RWPE2 (cell line): ENCODE measurements at regions not wholly inside any gene's neighbourhood (a gene's known extent, or its start where the extent isn't known, plus 50 kb on each side); places are given as distances from the start of the nearest gene placed in this dataset.

Experiments
- ATAC-seq: fragments of 200-7000 bp; cut with Tn5 transposase; 3 replicates; pipeline ENCODE4 v1.9.1; 2021; ENCODE audit warnings: low read depth
- DNase-seq: peaks from one replicate; pipeline ENCODE4 v3.0.0-alpha.2; 2020; ENCODE audit warnings: low spot score
- H3K27ac ChIP-seq: fragments of 450-650 bp; 2 replicates; pipeline ENCODE4 v1.5.1; 2017; ENCODE audit warnings: mild to moderate bottlenecking; ENCODE audit not compliant: poor library complexity, severe bottlenecking
- H3K27me3 ChIP-seq: fragments of 250-450 bp; sonication (Bioruptor Pico); 2 replicates; pipeline ENCODE4 v1.5.1; 2021; ENCODE audit warnings: mild to moderate bottlenecking, moderate library complexity; ENCODE audit not compliant: insufficient read depth, poor library complexity, severe bottlenecking
- H3K36me3 ChIP-seq: fragments of 250-450 bp; sonication (Bioruptor Pico); 2 replicates; pipeline ENCODE4 v1.5.1; 2020; ENCODE audit warnings: low read depth, mild to moderate bottlenecking, moderate library complexity
- H3K4me1 ChIP-seq: fragments of 250-450 bp; sonication (Bioruptor Pico); 2 replicates; pipeline ENCODE4 v1.5.1; 2021; ENCODE audit warnings: mild to moderate bottlenecking, moderate library complexity; ENCODE audit not compliant: insufficient read depth, poor library complexity, severe bottlenecking
- H3K4me3 ChIP-seq: fragments of 250-450 bp; sonication (Bioruptor Pico); 2 replicates; pipeline ENCODE4 v1.5.1; 2021; ENCODE audit warnings: mild to moderate bottlenecking, moderate library complexity; ENCODE audit not compliant: severe bottlenecking
- H3K9me3 ChIP-seq: fragments of 250-450 bp; sonication (Bioruptor Pico); 2 replicates; pipeline ENCODE4 v1.5.1; 2021; ENCODE audit warnings: mild to moderate bottlenecking, moderate library complexity; ENCODE audit not compliant: severe bottlenecking
- CTCF ChIP-seq: fragments of 450-650 bp; IDR thresholded peaks from one replicate; pipeline ENCODE4 v1.5.1; 2017; ENCODE audit warnings: mild to moderate bottlenecking, moderate library complexity; ENCODE audit not compliant: poor library complexity, severe bottlenecking

DNA sequence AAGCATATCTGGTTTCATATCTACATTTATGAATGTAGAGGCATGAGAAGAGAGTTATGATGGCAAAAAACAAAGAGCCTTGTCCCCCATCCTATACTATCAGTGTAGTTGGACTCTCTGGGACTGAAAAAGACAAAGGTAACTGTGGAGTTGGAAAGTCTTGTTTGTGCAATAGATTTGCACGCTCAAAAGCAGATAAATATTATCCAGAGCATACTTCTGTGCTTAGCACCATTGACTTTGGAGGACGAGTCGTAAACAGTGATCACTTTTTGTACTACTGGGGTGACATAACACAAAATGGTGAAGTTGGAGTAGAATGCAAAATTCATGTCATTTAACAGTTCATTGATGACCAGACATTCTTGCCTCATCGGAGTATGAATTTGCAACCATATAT lies 85.2 kb upstream of the EGFR start:
- Histone ChIP-seq H3K4me1 (no peaks in the 10 kb centered on the region), H3K27ac (peak overlapping the region; percentile 39), H3K9me3 (peaks cover 5% of the 10 kb centered on the region), H3K36me3 (no peaks in the 10 kb centered on the region), H3K27me3 (no peaks in the 10 kb centered on the region), H3K4me3 (peak overlapping the region; percentile 16)
- peak; percentile 24; the same call in 1 of the 3 replicates for ATAC-seq
- TF ChIP-seq CTCF = no peak
- DNase-seq = no peak

- Histone ChIP-seq H3K27me3 (no peaks in the 10 kb centered on the region), H3K9me3 (no peaks in the 10 kb centered on the region), H3K27ac (no peak overlapping the region), H3K4me1 (peaks cover 20% of the 10 kb centered on the region), H3K4me3 (no peak overlapping the region), H3K36me3 (0 out of 2 replicates have a peak, but pooled peaks cover 4% of the 10 kb centered on the region)
- ATAC-seq (no peak), DNase-seq (no peak)
- no peak for TF ChIP-seq CTCF
Measured at GRCh38 chr7:54940748-54941147, 78.1 kb upstream of the EGFR start.

DNA sequence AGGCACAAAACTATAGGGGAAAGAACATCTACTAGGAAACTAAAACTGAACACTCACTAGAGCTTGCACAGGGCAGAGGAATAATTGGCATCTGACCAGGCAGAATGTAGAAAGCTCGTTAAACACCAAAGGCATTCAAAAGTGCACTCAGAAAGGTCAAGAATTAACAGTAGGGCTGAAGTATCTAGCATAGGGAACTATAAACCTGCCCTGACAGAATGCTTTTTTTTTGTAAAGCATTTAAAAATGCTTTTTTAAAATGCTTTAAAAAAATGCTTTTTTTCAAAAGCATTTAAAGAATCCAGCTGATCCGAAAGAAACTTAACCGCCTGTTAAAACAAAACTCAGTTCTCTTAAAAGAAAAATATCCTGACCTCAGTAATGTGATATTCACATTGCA lies 74.6 kb upstream of the EGFR start:
- 0 out of 2 replicates have a peak, but pooled peaks cover 4% of the 10 kb centered on the region for H3K36me3 ChIP-seq
- no peaks in the 10 kb centered on the region for H3K27me3 ChIP-seq
- ATAC-seq (peak; percentile 43), DNase-seq (no peak)
- H3K4me1 ChIP-seq = peaks cover 40% of the 10 kb centered on the region
- peak overlapping the region; percentile 98 for H3K27ac ChIP-seq
- H3K9me3 ChIP-seq = no peaks in the 10 kb centered on the region
- no peak overlapping the region for H3K4me3 ChIP-seq
- no peak for TF ChIP-seq CTCF

- no peaks in the 10 kb centered on the region for H3K27me3 ChIP-seq
- peak overlapping the region; percentile 98 for H3K27ac ChIP-seq
- no peaks in the 10 kb centered on the region for H3K36me3 ChIP-seq
- H3K4me3 ChIP-seq = no peak overlapping the region
- ATAC-seq (peak; percentile 55), DNase-seq (no peak)
- TF ChIP-seq CTCF = no peak
- H3K9me3 ChIP-seq = no peaks in the 10 kb centered on the region
- H3K4me1 ChIP-seq = peaks cover 40% of the 10 kb centered on the region
Measured at GRCh38 chr7:54946271-54946670, 72.5 kb upstream of the EGFR start.

DNA sequence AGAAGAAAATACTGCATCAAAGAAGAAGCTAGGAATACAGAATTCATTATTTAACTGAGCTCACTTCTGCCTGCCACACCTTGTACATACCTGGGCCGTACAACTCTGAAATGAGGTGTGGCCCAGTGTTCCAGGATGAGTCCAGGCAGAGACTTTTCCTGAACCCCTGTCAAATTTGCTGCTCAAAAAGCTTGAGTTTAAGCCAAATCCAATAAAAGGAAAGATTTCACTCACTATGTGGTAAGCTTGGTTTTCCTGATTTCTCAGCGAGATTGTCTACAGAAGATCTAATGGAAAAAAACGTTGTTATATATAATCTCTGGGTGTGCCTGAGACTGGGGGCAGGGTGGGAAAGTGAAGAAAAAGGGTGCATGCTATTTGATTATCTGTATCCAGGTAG lies 72.1 kb upstream of the EGFR start:
- Histone ChIP-seq H3K4me3 (no peak overlapping the region), H3K27ac (peak overlapping the region; percentile 98)
- peak; percentile 83 for DNase-seq

More for the DNA sequence above, 72.1 kb upstream of the EGFR start:
- Histone ChIP-seq H3K9me3 (no peaks in the 10 kb centered on the region), H3K36me3 (no peaks in the 10 kb centered on the region), H3K27me3 (no peaks in the 10 kb centered on the region), H3K4me1 (peaks cover 40% of the 10 kb centered on the region)
- ATAC-seq = peak; percentile 98
- no peak for TF ChIP-seq CTCF
